ENCODE measurements at regions not wholly inside any gene's neighbourhood (a gene's known extent, or its start where the extent isn't known, plus 50 kb on each side); places are given as distances from the start of the nearest gene placed in this dataset.

DNA sequence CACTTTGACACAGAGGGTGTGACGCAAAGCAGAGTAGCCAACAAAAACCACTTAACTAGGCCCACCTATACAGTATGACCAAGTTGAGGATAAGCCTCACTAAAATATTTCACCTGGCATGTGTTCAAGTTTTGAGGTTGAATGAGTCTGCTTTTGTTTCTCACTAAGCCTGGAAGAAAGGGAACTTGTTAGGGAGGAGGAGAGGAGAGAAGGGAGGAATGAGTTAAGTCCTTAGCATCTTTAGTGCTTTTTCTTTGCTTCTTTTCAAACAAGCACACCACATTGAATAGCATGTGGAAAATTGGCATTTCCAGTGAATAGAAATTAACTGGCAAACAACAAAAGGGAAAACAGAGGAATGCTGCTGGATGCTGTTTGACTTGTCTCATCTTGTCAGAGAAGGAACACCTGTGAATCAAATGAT is 461.9 kb downstream of the GJA1 start:
- Mint-ChIP-seq H3K4me3 (no peak overlapping the region), H3K27ac (no peak overlapping the region), H3K27me3 (no peaks in the 10 kb centered on the region), H3K4me1 (no peaks in the 10 kb centered on the region), H3K36me3 (ENCODE audit: low read depth) (no peaks in the 10 kb centered on the region), H3K9me3 (no peaks in the 10 kb centered on the region)
- ChIA-PET POLR2A (no interaction called here), CTCF (no interaction called here)
- ATAC-seq (ENCODE audit: low read depth) = no peak
- intact Hi-C loops (cut with micrococcal nuclease) = no loop called here
- DNase-seq = no peak
- TF ChIP-seq, protein P1, sequence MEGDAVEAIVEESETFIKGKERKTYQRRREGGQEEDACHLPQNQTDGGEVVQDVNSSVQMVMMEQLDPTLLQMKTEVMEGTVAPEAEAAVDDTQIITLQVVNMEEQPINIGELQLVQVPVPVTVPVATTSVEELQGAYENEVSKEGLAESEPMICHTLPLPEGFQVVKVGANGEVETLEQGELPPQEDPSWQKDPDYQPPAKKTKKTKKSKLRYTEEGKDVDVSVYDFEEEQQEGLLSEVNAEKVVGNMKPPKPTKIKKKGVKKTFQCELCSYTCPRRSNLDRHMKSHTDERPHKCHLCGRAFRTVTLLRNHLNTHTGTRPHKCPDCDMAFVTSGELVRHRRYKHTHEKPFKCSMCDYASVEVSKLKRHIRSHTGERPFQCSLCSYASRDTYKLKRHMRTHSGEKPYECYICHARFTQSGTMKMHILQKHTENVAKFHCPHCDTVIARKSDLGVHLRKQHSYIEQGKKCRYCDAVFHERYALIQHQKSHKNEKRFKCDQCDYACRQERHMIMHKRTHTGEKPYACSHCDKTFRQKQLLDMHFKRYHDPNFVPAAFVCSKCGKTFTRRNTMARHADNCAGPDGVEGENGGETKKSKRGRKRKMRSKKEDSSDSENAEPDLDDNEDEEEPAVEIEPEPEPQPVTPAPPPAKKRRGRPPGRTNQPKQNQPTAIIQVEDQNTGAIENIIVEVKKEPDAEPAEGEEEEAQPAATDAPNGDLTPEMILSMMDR (IDR thresholded peaks at IDR 0.05) = no peak

DNA sequence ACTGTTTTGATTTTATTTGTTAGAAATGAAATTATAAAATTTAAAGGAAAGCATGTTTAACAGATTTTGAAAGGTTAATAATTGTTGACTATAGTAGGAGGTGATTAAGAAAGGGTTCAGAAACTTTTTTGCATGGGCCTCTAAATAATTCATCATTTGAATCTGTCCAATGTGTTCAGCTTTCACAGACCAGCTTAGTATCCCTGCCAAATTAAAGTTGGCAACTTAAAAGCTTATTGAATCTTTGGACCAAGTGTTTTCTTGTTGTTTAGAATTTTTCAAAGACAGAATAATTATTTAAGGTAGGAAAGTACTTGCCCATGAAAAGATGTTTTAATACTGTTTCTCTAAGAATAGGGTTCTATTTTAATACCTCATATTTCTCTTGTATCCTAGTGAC is 466.0 kb downstream of the GJA1 start:
- ATAC-seq (ENCODE audit: low read depth) = no peak
- Mint-ChIP-seq H3K4me1 (no peaks in the 10 kb centered on the region), H3K9me3 (no peaks in the 10 kb centered on the region), H3K4me3 (no peak overlapping the region), H3K27me3 (no peaks in the 10 kb centered on the region), H3K27ac (no peak overlapping the region), H3K36me3 (ENCODE audit: low read depth) (no peaks in the 10 kb centered on the region)
- no peak for DNase-seq
- intact Hi-C loops (cut with micrococcal nuclease) = no loop called here
- POLR2A ChIA-PET = no interaction called here
- CTCF ChIA-PET = no interaction called here
- TF ChIP-seq, protein P1 (IDR thresholded peaks at IDR 0.05) = no peak

DNA sequence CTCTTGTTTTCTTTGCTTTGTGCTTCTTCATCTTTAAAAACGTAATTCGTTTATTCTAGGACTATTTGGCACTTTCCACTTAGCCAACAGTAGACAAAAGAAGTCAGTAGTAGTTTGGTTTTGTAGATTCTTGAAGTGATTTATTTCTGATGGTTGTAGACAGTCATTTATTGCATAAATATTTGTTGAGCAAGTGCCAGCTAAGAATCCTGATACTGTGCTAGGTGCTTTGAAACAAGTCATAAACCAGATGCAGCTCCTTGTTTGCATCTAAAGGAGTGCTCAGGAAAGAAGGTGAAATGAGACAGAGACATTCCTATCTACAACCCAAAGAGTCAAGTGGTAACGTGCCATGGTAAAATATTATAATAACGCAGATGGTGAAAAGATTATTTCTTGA is 469.1 kb downstream of the GJA1 start:
- POLR2A ChIA-PET = no interaction called here
- CTCF ChIA-PET = no interaction called here

DNA sequence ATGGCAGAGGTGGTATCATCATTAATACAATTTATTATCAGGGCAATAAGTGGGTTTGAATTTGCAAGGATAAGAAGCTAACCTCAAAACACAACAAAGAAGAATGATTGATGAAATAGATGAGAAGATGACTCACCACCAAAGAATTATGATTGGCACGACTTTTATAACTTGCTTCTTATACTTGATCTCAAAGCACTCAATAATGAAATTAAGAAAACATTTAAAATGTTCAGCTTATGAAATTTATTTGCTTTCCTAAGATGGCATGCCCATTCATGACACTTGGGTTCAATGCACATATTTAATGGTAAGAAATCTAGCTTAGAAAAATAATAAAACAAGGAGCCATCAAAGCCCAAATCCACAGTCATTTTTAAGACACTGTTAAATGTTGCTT is 477.5 kb downstream of the GJA1 start:
- TF ChIP-seq, protein P1 (IDR thresholded peaks at IDR 0.05) = no peak
- intact Hi-C loops (cut with micrococcal nuclease) = no loop called here
- H3K36me3 Mint-ChIP-seq (ENCODE audit: low read depth) = no peaks in the 10 kb centered on the region
- ATAC-seq (ENCODE audit: low read depth) (no peak), DNase-seq (no peak)
- ChIA-PET POLR2A (no interaction called here), CTCF (no interaction called here)
- H3K4me1 Mint-ChIP-seq = no peaks in the 10 kb centered on the region
- H3K4me3 Mint-ChIP-seq = no peak overlapping the region
- no peak overlapping the region for H3K27ac Mint-ChIP-seq
- no peaks in the 10 kb centered on the region for H3K27me3 Mint-ChIP-seq
- peaks cover 16% of the 10 kb centered on the region for H3K9me3 Mint-ChIP-seq

More for the DNA sequence above, 469.1 kb downstream of the GJA1 start:
- no peak for ATAC-seq (ENCODE audit: low read depth)
- Mint-ChIP-seq H3K4me3 (no peak overlapping the region), H3K36me3 (ENCODE audit: low read depth) (no peaks in the 10 kb centered on the region), H3K27me3 (no peaks in the 10 kb centered on the region), H3K4me1 (no peaks in the 10 kb centered on the region), H3K9me3 (peaks cover 6% of the 10 kb centered on the region), H3K27ac (no peak overlapping the region)
- intact Hi-C loops (cut with micrococcal nuclease) = no loop called here
- TF ChIP-seq, protein P1 (IDR thresholded peaks at IDR 0.05) = no peak
- DNase-seq = no peak

DNA sequence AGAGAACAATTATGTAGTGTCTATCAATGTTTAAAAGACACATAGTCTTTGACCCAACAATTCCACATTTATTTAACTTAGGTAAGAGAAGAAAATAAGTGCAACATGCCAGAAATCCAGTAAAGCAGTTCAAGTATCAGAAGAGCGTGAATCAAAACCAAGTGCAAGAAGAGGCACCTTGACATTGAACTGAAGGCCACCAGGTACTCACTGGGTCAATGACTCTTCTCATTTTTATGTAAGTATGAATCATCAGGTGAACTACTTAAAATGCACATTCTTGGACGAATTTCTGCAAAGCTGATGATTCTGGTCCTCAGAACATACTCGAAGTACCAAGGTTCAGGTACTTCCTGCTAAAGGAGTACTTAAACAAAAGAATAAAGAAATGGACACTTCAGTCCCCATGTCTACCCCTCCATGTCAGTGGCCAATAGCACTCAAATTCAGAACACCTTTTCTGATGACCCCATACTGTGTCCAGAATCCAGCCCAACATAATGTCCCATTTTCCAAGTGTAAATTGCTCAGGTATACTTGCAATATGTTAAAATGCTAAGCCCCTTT is 481.9 kb downstream of the GJA1 start:
- CTCF ChIA-PET = no interaction called here
- no peaks in the 10 kb centered on the region for H3K9me3 Mint-ChIP-seq
- intact Hi-C loops (cut with micrococcal nuclease) = no loop called here

More for the DNA sequence above, 481.9 kb downstream of the GJA1 start:
- Mint-ChIP-seq H3K36me3 (ENCODE audit: low read depth) (no peaks in the 10 kb centered on the region), H3K4me1 (no peaks in the 10 kb centered on the region), H3K4me3 (no peak overlapping the region), H3K27ac (no peak overlapping the region), H3K27me3 (no peaks in the 10 kb centered on the region)
- TF ChIP-seq, protein P1 (IDR thresholded peaks at IDR 0.05) = no peak
- POLR2A ChIA-PET = no interaction called here
- no peak for DNase-seq
- ATAC-seq (ENCODE audit: low read depth) = no peak

All from activated B cell treated with CpG ODN at 0.5 μM for 24 hours (primary cell).